HG03095 (cell line): ENCODE measurements at regions not wholly inside any gene's neighbourhood (a gene's known extent, or its start where the extent isn't known, plus 50 kb on each side); places are given as distances from the start of the nearest gene placed in this dataset.

Experiments used
- ATAC-seq: cut with Tn5 transposase; IDR thresholded peaks from one replicate; pipeline ENCODE4 v1.9.1; 2021; ENCODE audit warnings: moderate library complexity; ENCODE audit not compliant: unreplicated experiment

DNA sequence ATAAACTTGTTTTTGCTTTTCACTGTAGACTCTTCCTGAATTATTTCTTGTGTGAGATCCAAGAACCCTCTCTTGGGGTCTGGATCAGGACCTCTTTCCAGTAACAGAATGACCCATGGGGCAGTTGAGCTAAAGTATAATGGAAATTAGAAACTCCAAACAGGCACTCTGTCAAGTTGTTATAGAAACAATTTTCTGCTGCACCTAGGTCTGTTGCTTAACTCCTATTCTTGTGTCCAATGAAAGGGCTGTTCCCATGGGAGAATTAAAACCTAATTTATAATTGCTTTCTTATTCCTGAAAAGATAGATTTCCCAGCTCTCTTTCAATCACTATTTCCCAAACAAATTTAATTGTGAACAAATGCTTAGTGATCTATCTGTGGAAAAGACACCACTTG lies 1341.3 kb upstream of the PIK3C3 start:
- no peak for ATAC-seq

DNA sequence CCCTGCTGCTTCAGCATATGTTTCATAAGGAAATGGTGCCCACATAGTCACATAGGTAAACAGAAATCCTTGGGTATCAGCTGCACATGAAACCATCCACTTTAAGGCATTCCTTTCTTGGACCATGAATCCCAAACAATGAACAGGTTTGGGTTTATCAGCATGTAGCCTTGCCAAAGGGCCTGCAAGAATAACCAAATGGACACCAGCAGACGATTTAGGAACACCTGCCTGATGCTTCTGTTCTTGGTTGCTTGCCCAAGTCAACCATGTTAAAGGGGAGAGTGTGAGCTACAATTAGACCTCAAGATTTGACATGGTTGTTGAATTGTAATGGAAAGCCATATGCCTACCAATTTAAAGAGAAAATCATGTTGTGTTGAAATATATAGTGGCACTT lies 1342.7 kb upstream of the PIK3C3 start:
- ATAC-seq, result no peak

GRCh38 chr18:40608226-40608625 lies 1346.8 kb upstream of the PIK3C3 start:
- no peak for ATAC-seq

- ATAC-seq, result no peak
Measured at GRCh38 chr18:40607542-40608148, 1347.4 kb upstream of the PIK3C3 start.

DNA sequence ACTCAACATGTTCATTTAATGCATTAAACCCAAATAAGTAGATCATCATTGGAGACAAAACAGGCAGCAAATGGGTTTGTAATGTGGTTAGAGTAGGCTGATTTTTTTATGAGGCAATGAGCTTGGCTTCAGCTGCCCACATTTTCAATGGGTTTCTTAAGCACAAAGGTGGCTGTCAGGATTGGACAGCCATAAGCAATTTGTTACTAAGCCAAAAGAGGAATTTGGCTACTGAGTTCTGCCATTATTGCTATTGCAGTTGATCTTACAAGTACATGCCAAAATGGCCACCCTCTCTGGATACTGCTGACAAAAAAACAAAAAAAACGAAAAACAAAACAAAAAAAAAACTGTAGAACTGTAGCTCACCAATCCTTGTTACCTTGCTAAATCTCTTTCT lies 1348.0 kb upstream of the PIK3C3 start:
- no peak for ATAC-seq

DNA sequence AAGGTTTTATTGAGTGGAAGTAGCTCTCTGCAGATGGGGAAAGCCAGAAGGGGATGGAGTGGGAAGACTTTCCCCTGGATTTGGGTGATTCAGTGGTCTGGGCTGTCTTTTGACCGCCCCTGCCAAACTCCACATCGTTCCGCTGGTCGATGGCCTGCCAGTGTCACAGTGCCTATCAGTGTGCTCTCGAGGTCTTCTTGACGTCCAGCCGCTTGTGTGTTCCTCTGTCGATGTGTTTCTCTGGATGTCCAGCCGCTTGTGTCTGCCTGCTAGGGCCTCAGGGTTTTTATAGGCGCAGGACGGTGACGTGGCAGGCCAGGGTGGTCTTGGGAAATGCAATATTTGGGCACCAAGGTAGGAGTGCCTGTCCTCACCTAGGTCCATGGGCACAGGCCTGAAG lies 1371.4 kb upstream of the PIK3C3 start:
- no peak for ATAC-seq

- ATAC-seq, result no peak
Measured at GRCh38 chr18:40582105-40582504, 1372.9 kb upstream of the PIK3C3 start.

GRCh38 chr18:40577981-40578365 lies 1377.1 kb upstream of the PIK3C3 start:
- no peak for ATAC-seq

- ATAC-seq, result no peak
Measured at GRCh38 chr18:40577239-40577980, 1377.6 kb upstream of the PIK3C3 start.

GRCh38 chr18:40576507-40577115 lies 1378.4 kb upstream of the PIK3C3 start:
- no peak for ATAC-seq

- no peak for ATAC-seq
Measured at GRCh38 chr18:40570615-40571014, 1384.4 kb upstream of the PIK3C3 start.

- ATAC-seq, result no peak
Measured at GRCh38 chr18:40569605-40570004, 1385.4 kb upstream of the PIK3C3 start.

DNA sequence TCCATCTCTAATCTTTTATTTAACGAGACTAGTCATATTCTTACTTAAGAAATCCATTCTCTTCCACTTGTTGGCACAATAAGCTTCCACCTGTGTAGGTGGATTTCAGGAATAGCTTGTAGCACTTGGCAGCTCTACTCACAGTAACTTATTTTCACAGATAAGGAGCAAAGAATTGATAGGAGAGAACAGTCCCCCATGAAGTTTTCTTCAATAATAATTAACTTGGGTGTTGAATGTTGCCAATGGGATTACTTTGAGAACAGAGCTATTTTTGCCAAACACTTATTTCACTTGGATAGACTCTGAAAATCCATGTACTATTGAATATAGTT lies 1388.6 kb upstream of the PIK3C3 start:
- ATAC-seq, result no peak

DNA sequence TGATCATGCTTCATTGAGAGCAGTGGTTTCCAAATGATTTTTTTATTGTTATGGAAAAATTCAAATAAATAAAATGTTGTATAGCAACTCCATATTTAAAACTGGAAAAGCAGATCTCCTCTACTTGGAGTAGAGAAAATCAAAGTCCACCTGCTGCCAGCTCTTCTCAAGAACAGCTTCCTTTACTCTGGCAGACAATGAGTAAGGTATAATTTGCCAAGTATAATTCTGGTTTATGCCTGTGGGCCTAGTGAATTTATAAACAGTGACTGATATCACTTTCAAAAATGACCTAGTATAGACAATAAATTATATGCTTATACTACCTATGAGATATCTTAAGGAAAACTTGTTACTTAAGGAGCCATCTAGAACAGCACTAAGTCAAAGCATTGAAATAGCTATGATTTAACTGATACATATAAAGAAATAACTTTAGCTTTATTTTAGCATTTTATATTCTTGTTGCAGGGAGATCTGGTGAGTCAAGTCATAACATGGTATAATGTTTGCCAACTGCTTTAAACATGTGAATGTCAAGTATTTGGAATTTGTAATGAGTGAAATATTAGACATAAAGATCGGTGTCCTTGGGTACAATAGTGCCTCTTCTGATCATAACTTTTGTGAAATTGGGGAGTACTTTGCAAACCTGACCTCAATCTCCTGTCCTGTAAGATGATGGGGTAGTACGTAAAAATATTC lies 1389.1 kb upstream of the PIK3C3 start:
- no peak for ATAC-seq

- ATAC-seq, result no peak
Measured at GRCh38 chr18:40559556-40559955, 1395.5 kb upstream of the PIK3C3 start.

GRCh38 chr18:40558706-40559392 lies 1396.2 kb upstream of the PIK3C3 start:
- no peak for ATAC-seq

DNA sequence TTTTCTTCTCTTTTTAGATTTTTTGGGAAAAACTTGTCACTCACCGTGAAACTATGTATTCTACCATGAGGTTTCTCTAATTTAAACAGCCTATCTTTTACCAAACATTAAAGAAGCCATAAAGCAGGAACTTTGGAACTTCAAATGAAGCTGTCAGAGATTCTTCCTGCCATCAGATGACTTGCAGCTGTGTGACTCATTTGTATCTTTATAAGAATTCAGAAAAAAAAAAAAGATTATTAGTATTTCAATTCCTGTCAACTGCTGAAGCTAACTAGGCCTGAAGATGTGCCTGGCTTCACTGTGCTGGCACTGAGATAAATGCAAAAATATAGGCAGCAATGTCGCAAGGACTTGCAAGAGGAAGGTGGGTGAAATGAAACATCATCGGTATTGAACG lies 1399.1 kb upstream of the PIK3C3 start:
- no peak for ATAC-seq

DNA sequence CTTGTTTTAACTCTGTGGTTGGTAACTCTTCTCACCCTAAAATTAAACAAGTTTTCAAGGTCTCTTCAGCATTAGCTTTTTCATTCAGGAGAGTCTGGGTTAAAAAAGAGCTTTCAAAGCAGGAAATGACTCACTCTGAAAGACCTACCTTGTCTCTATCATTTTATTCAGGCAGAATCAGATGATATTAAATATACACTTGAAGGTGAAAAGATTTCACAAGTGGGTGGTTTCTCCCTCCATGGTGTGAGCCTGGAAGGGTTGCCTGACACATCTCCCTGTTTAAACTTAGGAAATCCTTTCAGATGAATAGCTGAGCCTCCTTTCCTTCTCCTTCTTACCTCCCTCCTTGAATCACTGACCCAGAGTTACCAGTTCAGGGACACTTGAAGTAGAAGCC lies 1402.0 kb upstream of the PIK3C3 start:
- no peak for ATAC-seq

DNA sequence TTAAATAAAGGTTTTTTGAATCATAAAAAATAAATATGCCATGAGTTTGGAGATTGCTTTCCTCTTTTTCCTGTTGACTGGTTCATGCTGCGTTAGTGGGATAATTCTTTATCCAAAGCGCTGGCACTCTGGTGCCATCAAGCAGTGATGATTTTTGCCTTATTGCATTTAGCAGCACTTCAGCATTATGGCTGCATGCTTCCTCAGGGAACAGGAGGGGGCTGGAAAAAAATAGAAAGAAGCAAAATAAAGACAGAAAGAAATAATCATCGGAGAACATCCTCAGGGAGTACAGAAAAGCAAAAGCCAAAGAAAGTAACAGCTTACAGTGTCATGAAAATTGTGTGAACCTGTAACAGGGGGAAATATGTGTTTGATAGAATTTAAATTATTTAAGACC lies 1408.2 kb upstream of the PIK3C3 start:
- no peak for ATAC-seq

DNA sequence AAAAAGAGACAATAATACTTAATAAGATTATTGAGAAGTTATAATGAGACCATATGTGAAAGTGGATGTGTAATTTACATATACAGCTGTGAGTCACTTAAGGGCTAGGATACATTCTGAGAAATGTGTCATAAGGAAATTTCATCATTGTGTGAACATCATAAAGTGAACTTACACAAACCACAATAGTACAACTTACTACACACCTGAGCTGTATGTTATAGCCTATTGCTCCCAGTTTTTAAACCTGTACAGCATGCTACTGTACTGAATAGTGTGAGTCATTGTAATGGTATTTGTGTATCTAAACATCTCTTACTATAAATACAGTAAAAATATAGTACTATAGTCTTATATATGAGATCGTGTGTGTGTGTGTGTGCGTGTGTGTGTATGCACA lies 1420.3 kb upstream of the PIK3C3 start:
- no peak for ATAC-seq

DNA sequence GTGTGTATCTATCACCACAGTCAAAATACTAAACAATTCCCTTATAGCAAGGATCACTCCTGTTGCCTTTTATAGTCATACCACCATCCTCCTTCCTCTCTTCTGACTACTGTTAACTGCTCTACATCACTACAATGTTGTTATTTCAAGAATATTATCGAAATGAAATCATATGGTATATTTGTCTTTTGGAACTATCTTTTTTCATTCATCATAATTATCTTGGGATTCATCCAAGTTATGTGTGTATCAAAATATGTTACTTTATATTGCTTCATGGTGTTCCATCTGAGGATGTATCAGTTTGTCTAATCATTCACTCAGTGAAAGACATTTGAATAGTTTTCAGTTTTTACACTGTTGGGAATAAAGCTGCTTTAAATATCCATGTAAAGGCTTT lies 1423.0 kb upstream of the PIK3C3 start:
- ATAC-seq, result no peak
